Subcutaneous abdominal adipose tissue (tissue), 5 donors: ENCODE measurements at regions not wholly inside any gene's neighbourhood (a gene's known extent, or its start where the extent isn't known, plus 50 kb on each side); places are given as distances from the start of the nearest gene placed in this dataset.

ENCODE experiments used
- H3K27ac ChIP-seq: one replicate; pipeline ENCODE4 v1.7.0; 2013; ENCODE audit warnings: low read depth, mild to moderate bottlenecking, inconsistent platforms, low read length, moderate library complexity
- H3K27me3 ChIP-seq, 5 donors: one replicate each; pipeline ENCODE4 v1.7.0; 2013; ENCODE audit warnings: low read length in 5 of 5, inconsistent platforms in 1 of 5; ENCODE audit not compliant: control insufficient read depth in 5 of 5, insufficient read depth in 4 of 5
- H3K36me3 ChIP-seq, 5 donors: one replicate each; pipeline ENCODE4 v1.7.0; 2013; ENCODE audit warnings: low read length in 5 of 5; ENCODE audit not compliant: control insufficient read depth in 5 of 5, insufficient read depth in 5 of 5
- H3K4me1 ChIP-seq, 5 donors: one replicate each; pipeline ENCODE4 v1.7.0; 2013; ENCODE audit warnings: low read length in 5 of 5, mild to moderate bottlenecking in 3 of 5, moderate library complexity in 1 of 5; ENCODE audit not compliant: control insufficient read depth in 5 of 5, insufficient read depth in 5 of 5
- H3K4me3 ChIP-seq, 5 donors: one replicate each; pipeline ENCODE4 v1.7.0; 2013; ENCODE audit warnings: low read length in 5 of 5, low read depth in 1 of 5
- H3K9ac ChIP-seq, 5 donors: one replicate each; pipeline ENCODE4 v1.7.0; 2013; ENCODE audit warnings: low read length in 5 of 5, mild to moderate bottlenecking in 4 of 5, moderate library complexity in 3 of 5
- H3K9me3 ChIP-seq, 5 donors: one replicate each; pipeline ENCODE4 v1.7.0; 2013; ENCODE audit warnings: low read length in 5 of 5; ENCODE audit not compliant: control insufficient read depth in 5 of 5
- donor health status: healthy.
- donor health status: healthy.
- donor health status: healthy.
- donor health status: healthy.
- donor health status: healthy.

GRCh38 chr1:55367273-55367672, 152.1 kb upstream of the USP24 start:
- no peak overlapping the region for H3K4me3 ChIP-seq
- H3K9ac ChIP-seq = no peak overlapping the region
- no peaks in the 10 kb centered on the region for H3K36me3 ChIP-seq
- H3K4me1 ChIP-seq = peaks cover 0 to 10% (median 0%) of the 10 kb centered on the region in 5 donors
- no peaks in the 10 kb centered on the region for H3K27me3 ChIP-seq
- H3K9me3 ChIP-seq = peaks cover 0 to 9% (median 0%) of the 10 kb centered on the region in 5 donors
- H3K27ac ChIP-seq = no peak overlapping the region

GRCh38 chr1:55364216-55364615, 149.1 kb upstream of the USP24 start:
- no peak overlapping the region for H3K9ac ChIP-seq
- H3K4me3 ChIP-seq = no peak overlapping the region
- no peak overlapping the region for H3K27ac ChIP-seq
- H3K36me3 ChIP-seq = no peaks in the 10 kb centered on the region
- no peaks in the 10 kb centered on the region for H3K27me3 ChIP-seq
- H3K4me1 ChIP-seq = peaks cover 0 to 10% (median 0%) of the 10 kb centered on the region in 5 donors
- H3K9me3 ChIP-seq = peaks cover 0 to 9% (median 0%) of the 10 kb centered on the region in 5 donors

- peaks cover 0 to 4% (median 0%) of the 10 kb centered on the region in 5 donors for H3K9me3 ChIP-seq
- H3K27me3 ChIP-seq = no peaks in the 10 kb centered on the region
- H3K4me3 ChIP-seq = no peak overlapping the region
- no peaks in the 10 kb centered on the region for H3K36me3 ChIP-seq
- no peak overlapping the region for H3K9ac ChIP-seq
- peaks cover 0 to 10% (median 0%) of the 10 kb centered on the region in 5 donors for H3K4me1 ChIP-seq
- no peak overlapping the region for H3K27ac ChIP-seq
Measured at GRCh38 chr1:55363268-55363667, 148.1 kb upstream of the USP24 start.

- H3K4me3 ChIP-seq = no peak overlapping the region
- H3K27ac ChIP-seq = peak overlapping the region; percentile 37
- peaks cover 0 to 10% (median 0%) of the 10 kb centered on the region in 5 donors for H3K4me1 ChIP-seq
- no peaks in the 10 kb centered on the region for H3K36me3 ChIP-seq
- H3K9ac ChIP-seq = no peak overlapping the region
- H3K9me3 ChIP-seq = no peaks in the 10 kb centered on the region
- no peaks in the 10 kb centered on the region for H3K27me3 ChIP-seq
Measured at GRCh38 chr1:55362558-55362957, 147.4 kb upstream of the USP24 start.

GRCh38 chr1:55359611-55360010, 144.4 kb upstream of the USP24 start:
- no peaks in the 10 kb centered on the region for H3K36me3 ChIP-seq
- H3K9ac ChIP-seq = no peak overlapping the region
- peaks cover 0 to 10% (median 0%) of the 10 kb centered on the region in 5 donors for H3K4me1 ChIP-seq
- no peak overlapping the region for H3K4me3 ChIP-seq
- H3K27ac ChIP-seq = no peak overlapping the region
- H3K9me3 ChIP-seq = no peaks in the 10 kb centered on the region
- H3K27me3 ChIP-seq = no peaks in the 10 kb centered on the region

- no peak overlapping the region for H3K9ac ChIP-seq
- H3K27ac ChIP-seq = no peak overlapping the region
Measured at GRCh38 chr1:55358581-55358980, 143.4 kb upstream of the USP24 start.

GRCh38 chr1:55355549-55355948, 140.4 kb upstream of the USP24 start:
- Histone ChIP-seq H3K4me3 (no peak overlapping the region), H3K9ac (no peak overlapping the region), H3K27me3 (peaks cover 0 to 8% (median 4%) of the 10 kb centered on the region in 5 donors), H3K36me3 (no peaks in the 10 kb centered on the region), H3K4me1 (peaks cover 0 to 5% (median 0%) of the 10 kb centered on the region in 5 donors), H3K9me3 (no peaks in the 10 kb centered on the region), H3K27ac (no peak overlapping the region)

More at GRCh38 chr1:55358581-55358980, 143.4 kb upstream of the USP24 start:
- Histone ChIP-seq H3K9me3 (no peaks in the 10 kb centered on the region), H3K4me3 (no peak overlapping the region), H3K36me3 (no peaks in the 10 kb centered on the region), H3K4me1 (peaks cover 0 to 14% (median 5%) of the 10 kb centered on the region in 5 donors), H3K27me3 (no peaks in the 10 kb centered on the region)

GRCh38 chr1:55353707-55354620, 138.8 kb upstream of the USP24 start:
- Histone ChIP-seq H3K4me1 (peaks cover 0 to 5% (median 0%) of the 10 kb centered on the region in 5 donors), H3K36me3 (no peaks in the 10 kb centered on the region), H3K4me3 (no peak overlapping the region), H3K9me3 (no peaks in the 10 kb centered on the region), H3K27me3 (peaks cover 0 to 12% (median 4%) of the 10 kb centered on the region in 5 donors), H3K27ac (no peak overlapping the region), H3K9ac (no peak overlapping the region)

GRCh38 chr1:55352811-55353180, 137.6 kb upstream of the USP24 start:
- Histone ChIP-seq H3K9ac (no peak overlapping the region), H3K36me3 (no peaks in the 10 kb centered on the region), H3K27ac (no peak overlapping the region), H3K9me3 (no peaks in the 10 kb centered on the region), H3K4me3 (no peak overlapping the region), H3K27me3 (peaks cover 0 to 14% (median 4%) of the 10 kb centered on the region in 5 donors), H3K4me1 (peaks cover 0 to 5% (median 0%) of the 10 kb centered on the region in 5 donors)

- H3K9me3 ChIP-seq = no peaks in the 10 kb centered on the region
- no peak overlapping the region for H3K4me3 ChIP-seq
- no peaks in the 10 kb centered on the region for H3K36me3 ChIP-seq
- H3K27me3 ChIP-seq = peaks cover 0 to 14% (median 7%) of the 10 kb centered on the region in 5 donors
- H3K4me1 ChIP-seq = peaks cover 0 to 7% (median 2%) of the 10 kb centered on the region in 5 donors
- H3K27ac ChIP-seq = peak overlapping the region; percentile 28
- no peak overlapping the region for H3K9ac ChIP-seq
Measured at GRCh38 chr1:55352080-55352810, 137.1 kb upstream of the USP24 start.
